Peyer's patch (tissue), 4 donors: ENCODE measurements at regions not wholly inside any gene's neighbourhood (a gene's known extent, or its start where the extent isn't known, plus 50 kb on each side); places are given as distances from the start of the nearest gene placed in this dataset.

Source experiments
- DNase-seq, 3 donors: peaks; one replicate each; pipeline ENCODE4 v3.0.0-alpha.2; 2017 to 2019
- H3K27ac ChIP-seq, 4 donors: fragments of 200-600 bp; sonication (generic); one replicate each; pipeline ENCODE4 v1.5.1; 2016 to 2019
- H3K27me3 ChIP-seq, 2 donors: fragments of 200-600 bp; sonication (generic); one replicate each; pipeline ENCODE4 v1.5.1; 2019
- H3K36me3 ChIP-seq, 3 donors: fragments of 200-600 bp; sonication (generic); one replicate each; pipeline ENCODE4 v1.5.1; 2016 to 2019
- H3K4me1 ChIP-seq, 4 donors: fragments of 200-600 bp; sonication (generic); one replicate each; pipeline ENCODE4 v1.5.1; 2016 to 2019
- H3K4me3 ChIP-seq, 4 donors: fragments of 200-600 bp; sonication (generic); 1 replicate in 3 of 4; 2 replicates in 1 of 4; pipeline ENCODE4 v1.5.1; 2016 to 2019; ENCODE audit warnings: mild to moderate bottlenecking in 1 of 4
- H3K9me3 ChIP-seq, 4 donors: fragments of 200-600 bp; sonication (generic); one replicate each; pipeline ENCODE4 v1.5.1; 2016 to 2019; ENCODE audit warnings: mild to moderate bottlenecking in 1 of 4
- CTCF ChIP-seq, 6 experiments: fragments of 450-650 bp in 4 of 6; fragments of 200-600 bp in 2 of 6; sonication (generic) in 1 of 6; IDR thresholded peaks; one replicate each; pipeline ENCODE4 v1.5.1; 2017 to 2019; ENCODE audit warnings: antibody characterized with exemption in 6 of 6, mild to moderate bottlenecking in 3 of 6, moderate library complexity in 1 of 6
- POLR2A ChIP-seq, 2 donors: fragments of 450-650 bp; IDR thresholded peaks; one replicate each; pipeline ENCODE4 v1.5.1; 2017; ENCODE audit warnings: antibody characterized with exemption in 2 of 2, mild to moderate bottlenecking in 2 of 2, moderate library complexity in 2 of 2

GRCh38 chr9:7542126-7542525 lies 257.5 kb downstream of the DMAC1 start:
- no peak for TF ChIP-seq POLR2A (IDR thresholded peaks at IDR 0.05)
- TF ChIP-seq CTCF (IDR thresholded peaks at IDR 0.05), result no peak
- no peak for DNase-seq
- H3K4me1 ChIP-seq, result no peaks in the 10 kb centered on the region

GRCh38 chr9:7536310-7536939 lies 263.2 kb downstream of the DMAC1 start:
- Histone ChIP-seq H3K9me3 (no peaks in the 10 kb centered on the region), H3K4me3 (no peak overlapping the region), H3K27me3 (no peaks in the 10 kb centered on the region), H3K27ac (no peak overlapping the region), H3K36me3 (no peaks in the 10 kb centered on the region), H3K4me1 (no peaks in the 10 kb centered on the region)
- peak in 1 of 3 donors; percentile 60 for DNase-seq
- TF ChIP-seq CTCF (IDR thresholded peaks at IDR 0.05) (peak in 4 of 6 experiments; percentile 38 to 61 (median 51)), POLR2A (IDR thresholded peaks at IDR 0.05) (no peak)

More at GRCh38 chr9:7542126-7542525, 257.5 kb downstream of the DMAC1 start:
- H3K27me3 ChIP-seq, result no peaks in the 10 kb centered on the region
- H3K4me3 ChIP-seq, result no peak overlapping the region
- no peak overlapping the region for H3K27ac ChIP-seq
- no peaks in the 10 kb centered on the region for H3K9me3 ChIP-seq
- no peaks in the 10 kb centered on the region for H3K36me3 ChIP-seq

GRCh38 chr9:7534211-7534935 lies 265.2 kb downstream of the DMAC1 start:
- Histone ChIP-seq H3K27ac (no peak overlapping the region), H3K36me3 (no peaks in the 10 kb centered on the region), H3K4me1 (no peaks in the 10 kb centered on the region), H3K27me3 (no peaks in the 10 kb centered on the region), H3K9me3 (no peaks in the 10 kb centered on the region), H3K4me3 (no peak overlapping the region)
- TF ChIP-seq CTCF (IDR thresholded peaks at IDR 0.05), result no peak
- no peak for TF ChIP-seq POLR2A (IDR thresholded peaks at IDR 0.05)
- no peak for DNase-seq

GRCh38 chr9:7533376-7534090 lies 266.0 kb downstream of the DMAC1 start:
- TF ChIP-seq CTCF (IDR thresholded peaks at IDR 0.05) (no peak), POLR2A (IDR thresholded peaks at IDR 0.05) (no peak)
- no peak for DNase-seq
- Histone ChIP-seq H3K9me3 (no peaks in the 10 kb centered on the region), H3K27ac (no peak overlapping the region), H3K4me3 (no peak overlapping the region), H3K4me1 (no peaks in the 10 kb centered on the region), H3K27me3 (no peaks in the 10 kb centered on the region), H3K36me3 (no peaks in the 10 kb centered on the region)

GRCh38 chr9:7523426-7524043 lies 276.0 kb downstream of the DMAC1 start:
- Histone ChIP-seq H3K9me3 (no peaks in the 10 kb centered on the region), H3K36me3 (no peaks in the 10 kb centered on the region), H3K27ac (no peak overlapping the region), H3K4me3 (no peak overlapping the region), H3K27me3 (no peaks in the 10 kb centered on the region), H3K4me1 (no peaks in the 10 kb centered on the region)
- TF ChIP-seq CTCF (IDR thresholded peaks at IDR 0.05), result no peak
- no peak for TF ChIP-seq POLR2A (IDR thresholded peaks at IDR 0.05)
- DNase-seq, result no peak
